CD8-positive, alpha-beta memory T cell (primary cell): ENCODE measurements at regions not wholly inside any gene's neighbourhood (a gene's known extent, or its start where the extent isn't known, plus 50 kb on each side); places are given as distances from the start of the nearest gene placed in this dataset.

Source experiments
- CTCF ChIA-PET: fragments of 350-600 bp; sonication (Branson Sonifier 250); formaldehyde crosslinking; loops from one replicate; lab custom pipeline; 2021; ENCODE audit warnings: antibody characterized with exemption; lab: Charles Lee
- POLR2A ChIA-PET: fragments of 350-600 bp; sonication (Branson Sonifier 250); formaldehyde crosslinking; loops from one replicate; lab custom pipeline; 2021; ENCODE audit warnings: antibody characterized with exemption; lab: Charles Lee
- DNase-seq, 5 donors: peaks; one replicate each; pipeline versions ENCODE4 v3.0.0 to v3.0.0-alpha.2; 2020 to 2022; ENCODE audit warnings: mixed read lengths in 1 of 5
- H3K27ac ChIP-seq: one replicate; pipeline ENCODE4 v1.7.0; 2013; ENCODE audit warnings: low read depth, mild to moderate bottlenecking, low read length, moderate library complexity
- H3K27me3 ChIP-seq: 2 replicates; pipeline ENCODE4 v1.7.0; 2013; ENCODE audit warnings: low read length, mild to moderate bottlenecking; ENCODE audit not compliant: insufficient read depth, poor library complexity, severe bottlenecking
- H3K36me3 ChIP-seq: 2 replicates; pipeline ENCODE4 v1.7.0; 2013; ENCODE audit warnings: mild to moderate bottlenecking, low read length, moderate library complexity; ENCODE audit not compliant: insufficient read depth
- H3K4me1 ChIP-seq: 2 replicates; pipeline ENCODE4 v1.7.0; 2013; ENCODE audit warnings: mild to moderate bottlenecking, low read length, moderate library complexity; ENCODE audit not compliant: insufficient read depth
- H3K4me3 ChIP-seq: 2 replicates; pipeline ENCODE4 v1.7.0; 2013; ENCODE audit warnings: mild to moderate bottlenecking, low read length
- H3K9me3 ChIP-seq: 2 replicates; pipeline ENCODE4 v1.7.0; 2013; ENCODE audit warnings: mild to moderate bottlenecking, low read length
- H3K27ac Mint-ChIP-seq, 8 donors: one replicate each; pipeline ENCODE4 v1.8.0; 2020 to 2021; ENCODE audit warnings: mixed read lengths in 8 of 8, mild to moderate bottlenecking in 6 of 8, inconsistent platforms in 3 of 8, moderate library complexity in 3 of 8
- H3K27me3 Mint-ChIP-seq, 2 donors: one replicate each; pipeline ENCODE4 v1.8.0; 2020 to 2021; ENCODE audit warnings: mixed read lengths in 2 of 2, mild to moderate bottlenecking in 1 of 2, moderate library complexity in 1 of 2
- H3K36me3 Mint-ChIP-seq, 3 donors: one replicate each; pipeline ENCODE4 v1.8.0; 2020 to 2021; ENCODE audit warnings: mixed read lengths in 3 of 3, inconsistent platforms in 1 of 3, mild to moderate bottlenecking in 1 of 3
- H3K4me1 Mint-ChIP-seq, 3 donors: one replicate each; pipeline ENCODE4 v1.8.0; 2020 to 2021; ENCODE audit warnings: mixed read lengths in 3 of 3, inconsistent platforms in 1 of 3, mild to moderate bottlenecking in 1 of 3
- H3K4me3 Mint-ChIP-seq, 7 donors: one replicate each; pipeline ENCODE4 v1.8.0; 2020 to 2021; ENCODE audit warnings: mixed read lengths in 7 of 7, mild to moderate bottlenecking in 6 of 7, moderate library complexity in 4 of 7, inconsistent platforms in 2 of 7
- H3K9me3 Mint-ChIP-seq, 5 donors: one replicate each; pipeline ENCODE4 v1.8.0; 2020 to 2022; ENCODE audit warnings: mixed read lengths in 5 of 5, mild to moderate bottlenecking in 3 of 5, moderate library complexity in 2 of 5, inconsistent platforms in 1 of 5

GRCh38 chr16:73285436-73286201, 237.7 kb upstream of the ZFHX3 start:
- ChIA-PET CTCF (no interaction called here), POLR2A (no interaction called here)
- no peaks in the 10 kb centered on the region for H3K36me3 ChIP-seq
- H3K27ac ChIP-seq, result no peak overlapping the region
- H3K36me3 Mint-ChIP-seq, result no peaks in the 10 kb centered on the region
- no peaks in the 10 kb centered on the region for H3K27me3 Mint-ChIP-seq
- no peaks in the 10 kb centered on the region for H3K9me3 ChIP-seq
- no peak for DNase-seq
- H3K4me1 ChIP-seq, result no peaks in the 10 kb centered on the region
- no peak overlapping the region for H3K4me3 ChIP-seq
- peaks cover 0 to 9% (median 2%) of the 10 kb centered on the region in 5 donors for H3K9me3 Mint-ChIP-seq
- no peaks in the 10 kb centered on the region for H3K4me1 Mint-ChIP-seq
- no peaks in the 10 kb centered on the region for H3K27me3 ChIP-seq
- no peak overlapping the region for H3K27ac Mint-ChIP-seq
- no peak overlapping the region for H3K4me3 Mint-ChIP-seq

GRCh38 chr16:73280388-73280787, 232.5 kb upstream of the ZFHX3 start:
- ChIA-PET POLR2A (no interaction called here), CTCF (no interaction called here)
- Histone ChIP-seq H3K27me3 (no peaks in the 10 kb centered on the region), H3K4me3 (no peak overlapping the region), H3K27ac (no peak overlapping the region), H3K4me1 (no peaks in the 10 kb centered on the region), H3K9me3 (no peaks in the 10 kb centered on the region), H3K36me3 (no peaks in the 10 kb centered on the region)
- peaks cover 0 to 7% (median 3%) of the 10 kb centered on the region in 5 donors for H3K9me3 Mint-ChIP-seq
- H3K36me3 Mint-ChIP-seq, result no peaks in the 10 kb centered on the region
- H3K4me1 Mint-ChIP-seq, result no peaks in the 10 kb centered on the region
- DNase-seq, result no peak
- H3K27me3 Mint-ChIP-seq, result no peaks in the 10 kb centered on the region
- H3K27ac Mint-ChIP-seq, result no peak overlapping the region
- H3K4me3 Mint-ChIP-seq, result no peak overlapping the region

- H3K36me3 Mint-ChIP-seq, result no peaks in the 10 kb centered on the region
- Histone ChIP-seq H3K27me3 (no peaks in the 10 kb centered on the region), H3K4me3 (no peak overlapping the region), H3K4me1 (no peaks in the 10 kb centered on the region), H3K36me3 (no peaks in the 10 kb centered on the region), H3K27ac (no peak overlapping the region), H3K9me3 (no peaks in the 10 kb centered on the region)
- no peaks in the 10 kb centered on the region for H3K4me1 Mint-ChIP-seq
- no peak overlapping the region for H3K27ac Mint-ChIP-seq
- ChIA-PET CTCF (no interaction called here), POLR2A (no interaction called here)
- DNase-seq, result no peak
- H3K9me3 Mint-ChIP-seq, result peaks cover 0 to 9% (median 3%) of the 10 kb centered on the region in 5 donors
- H3K27me3 Mint-ChIP-seq, result no peaks in the 10 kb centered on the region
- no peak overlapping the region for H3K4me3 Mint-ChIP-seq
Measured at GRCh38 chr16:73279451-73279850, 231.5 kb upstream of the ZFHX3 start.

- Histone ChIP-seq H3K4me1 (no peaks in the 10 kb centered on the region), H3K9me3 (no peaks in the 10 kb centered on the region), H3K27ac (no peak overlapping the region), H3K27me3 (no peaks in the 10 kb centered on the region), H3K4me3 (no peak overlapping the region), H3K36me3 (no peaks in the 10 kb centered on the region)
- POLR2A ChIA-PET, result no interaction called here
- CTCF ChIA-PET, result no interaction called here
- peaks cover 0 to 12% (median 3%) of the 10 kb centered on the region in 5 donors for H3K9me3 Mint-ChIP-seq
- no peak overlapping the region for H3K4me3 Mint-ChIP-seq
- no peaks in the 10 kb centered on the region for H3K4me1 Mint-ChIP-seq
- DNase-seq, result no peak
- peaks cover 0 to 1% of the 10 kb centered on the region in 2 donors for H3K27me3 Mint-ChIP-seq
- no peak overlapping the region for H3K27ac Mint-ChIP-seq
- H3K36me3 Mint-ChIP-seq, result no peaks in the 10 kb centered on the region
Measured at GRCh38 chr16:73277071-73277470, 229.1 kb upstream of the ZFHX3 start.

GRCh38 chr16:73275448-73275847, 227.5 kb upstream of the ZFHX3 start:
- no peak overlapping the region for H3K27ac Mint-ChIP-seq
- H3K9me3 ChIP-seq, result no peaks in the 10 kb centered on the region
- no peaks in the 10 kb centered on the region for H3K4me1 ChIP-seq
- no peak overlapping the region for H3K27ac ChIP-seq
- H3K4me1 Mint-ChIP-seq, result no peaks in the 10 kb centered on the region
- no peak overlapping the region for H3K4me3 Mint-ChIP-seq
- no peak for DNase-seq
- no peaks in the 10 kb centered on the region for H3K27me3 ChIP-seq
- CTCF ChIA-PET, result no interaction called here
- POLR2A ChIA-PET, result no interaction called here
- no peaks in the 10 kb centered on the region for H3K36me3 ChIP-seq
- H3K4me3 ChIP-seq, result no peak overlapping the region
- H3K36me3 Mint-ChIP-seq, result no peaks in the 10 kb centered on the region
- peaks cover 0 to 10% (median 3%) of the 10 kb centered on the region in 5 donors for H3K9me3 Mint-ChIP-seq
- peaks cover 0 to 1% of the 10 kb centered on the region in 2 donors for H3K27me3 Mint-ChIP-seq

DNA sequence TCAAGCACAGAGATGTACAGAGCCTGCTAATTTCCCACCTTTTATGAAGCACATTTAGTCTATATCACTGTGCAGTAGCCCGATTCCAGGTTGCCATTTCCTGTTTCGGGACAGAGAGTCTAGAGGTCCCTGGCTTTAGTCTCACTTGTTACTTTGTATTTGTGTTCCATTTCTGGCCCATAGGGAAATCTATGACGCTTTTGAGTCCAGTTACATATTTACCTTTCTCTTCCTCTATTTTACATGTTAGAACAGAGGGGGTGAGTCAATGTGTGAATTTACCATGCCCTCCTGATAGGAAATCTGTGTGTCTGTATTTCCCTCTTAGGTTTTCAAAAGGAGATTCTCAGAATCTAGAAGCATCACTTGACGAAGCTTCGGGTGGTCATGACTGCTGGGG, 227.1 kb upstream of the ZFHX3 start:
- Histone ChIP-seq H3K36me3 (no peaks in the 10 kb centered on the region), H3K4me1 (no peaks in the 10 kb centered on the region), H3K27ac (no peak overlapping the region), H3K4me3 (no peak overlapping the region), H3K27me3 (no peaks in the 10 kb centered on the region), H3K9me3 (no peaks in the 10 kb centered on the region)
- H3K36me3 Mint-ChIP-seq, result no peaks in the 10 kb centered on the region
- no peak overlapping the region for H3K4me3 Mint-ChIP-seq
- peaks cover 0 to 1% of the 10 kb centered on the region in 2 donors for H3K27me3 Mint-ChIP-seq
- H3K27ac Mint-ChIP-seq, result no peak overlapping the region
- POLR2A ChIA-PET, result no interaction called here
- CTCF ChIA-PET, result no interaction called here
- no peak for DNase-seq
- H3K4me1 Mint-ChIP-seq, result no peaks in the 10 kb centered on the region
- H3K9me3 Mint-ChIP-seq, result peaks cover 0 to 7% (median 3%) of the 10 kb centered on the region in 5 donors

- H3K27ac Mint-ChIP-seq, result no peak overlapping the region
- Histone ChIP-seq H3K4me3 (no peak overlapping the region), H3K27ac (no peak overlapping the region), H3K4me1 (no peaks in the 10 kb centered on the region), H3K27me3 (no peaks in the 10 kb centered on the region), H3K36me3 (no peaks in the 10 kb centered on the region), H3K9me3 (no peaks in the 10 kb centered on the region)
- no peak overlapping the region for H3K4me3 Mint-ChIP-seq
- H3K36me3 Mint-ChIP-seq, result no peaks in the 10 kb centered on the region
- H3K9me3 Mint-ChIP-seq, result peaks cover 0 to 7% (median 3%) of the 10 kb centered on the region in 5 donors
- DNase-seq, result no peak
- ChIA-PET CTCF (no interaction called here), POLR2A (no interaction called here)
- peaks cover 0 to 1% of the 10 kb centered on the region in 2 donors for H3K27me3 Mint-ChIP-seq
- no peaks in the 10 kb centered on the region for H3K4me1 Mint-ChIP-seq
Measured at GRCh38 chr16:73274140-73274539, 226.2 kb upstream of the ZFHX3 start.

DNA sequence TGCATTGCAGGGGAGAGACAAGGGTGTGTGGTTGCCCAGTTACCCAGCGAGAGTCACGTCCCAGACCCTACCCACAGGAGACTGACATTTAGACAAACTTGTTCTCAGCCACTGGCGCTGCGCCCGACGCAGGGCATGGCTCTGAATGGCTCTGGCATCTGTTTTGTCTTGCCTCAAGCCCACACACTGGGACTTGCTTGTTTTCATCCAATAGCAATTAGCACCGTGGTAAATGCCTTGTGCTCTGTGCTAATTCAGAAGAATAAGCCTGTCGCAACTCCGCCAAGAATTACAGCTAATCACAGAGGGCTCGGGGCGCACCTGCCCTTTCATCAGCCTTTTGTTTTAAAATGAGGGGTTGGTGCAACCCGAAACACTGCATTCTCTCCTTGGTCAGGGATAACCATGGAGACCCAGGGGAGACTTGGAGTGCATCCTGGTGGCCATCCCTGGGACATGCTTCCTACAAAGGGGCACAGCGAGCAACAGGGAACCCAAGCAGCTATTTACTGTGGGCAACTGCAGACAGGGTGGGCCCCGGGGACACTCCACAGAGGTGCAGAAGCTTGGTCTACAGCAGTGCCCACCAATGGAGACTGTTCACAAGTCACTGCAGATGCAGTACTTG, 220.6 kb upstream of the ZFHX3 start:
- no peak for DNase-seq
- H3K27me3 ChIP-seq, result no peaks in the 10 kb centered on the region
- H3K9me3 Mint-ChIP-seq, result peaks cover 0 to 5% (median 3%) of the 10 kb centered on the region in 5 donors

More for the DNA sequence above, 220.6 kb upstream of the ZFHX3 start:
- H3K4me3 Mint-ChIP-seq, result no peak overlapping the region
- no peaks in the 10 kb centered on the region for H3K36me3 Mint-ChIP-seq
- no peak overlapping the region for H3K27ac Mint-ChIP-seq
- POLR2A ChIA-PET, result no interaction called here
- CTCF ChIA-PET, result no interaction called here
- H3K27me3 Mint-ChIP-seq, result peaks cover 0 to 4% of the 10 kb centered on the region in 2 donors
- Histone ChIP-seq H3K9me3 (no peaks in the 10 kb centered on the region), H3K4me1 (no peaks in the 10 kb centered on the region), H3K36me3 (no peaks in the 10 kb centered on the region), H3K4me3 (no peak overlapping the region), H3K27ac (no peak overlapping the region)
- H3K4me1 Mint-ChIP-seq, result no peaks in the 10 kb centered on the region
